GM12873 (cell line): ENCODE measurements at regions not wholly inside any gene's neighbourhood (a gene's known extent, or its start where the extent isn't known, plus 50 kb on each side); places are given as distances from the start of the nearest gene placed in this dataset.

Source experiments
- TF ChIP-seq, protein P1 (sequence below): IDR thresholded peaks from 2 replicates; pipeline ENCODE4 v1.5.1; 2012; ENCODE audit warnings: low read depth, mild to moderate bottlenecking, moderate library complexity, low read length, control low read depth; ENCODE audit not compliant: insufficient read depth; ENCODE audit errors: missing control alignments

DNA sequence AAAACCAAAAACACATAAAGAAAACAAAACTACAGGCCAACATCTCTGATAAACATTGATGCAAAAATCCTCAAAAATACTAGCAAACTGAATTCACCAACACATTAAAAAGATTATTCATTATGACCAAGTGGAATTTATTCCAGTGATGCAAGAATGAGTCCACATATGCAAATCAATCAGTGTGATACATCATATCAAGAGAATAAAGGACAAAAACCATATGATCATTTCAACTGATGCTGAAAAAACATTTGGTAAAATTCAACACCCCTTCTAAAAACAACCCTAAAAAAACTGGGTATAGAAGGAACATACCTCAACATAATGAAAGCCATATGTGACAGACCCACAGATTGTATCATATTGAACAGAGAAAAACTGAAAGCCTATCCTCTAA lies 265.6 kb upstream of the DCBLD2 start:
- TF ChIP-seq, protein P1, sequence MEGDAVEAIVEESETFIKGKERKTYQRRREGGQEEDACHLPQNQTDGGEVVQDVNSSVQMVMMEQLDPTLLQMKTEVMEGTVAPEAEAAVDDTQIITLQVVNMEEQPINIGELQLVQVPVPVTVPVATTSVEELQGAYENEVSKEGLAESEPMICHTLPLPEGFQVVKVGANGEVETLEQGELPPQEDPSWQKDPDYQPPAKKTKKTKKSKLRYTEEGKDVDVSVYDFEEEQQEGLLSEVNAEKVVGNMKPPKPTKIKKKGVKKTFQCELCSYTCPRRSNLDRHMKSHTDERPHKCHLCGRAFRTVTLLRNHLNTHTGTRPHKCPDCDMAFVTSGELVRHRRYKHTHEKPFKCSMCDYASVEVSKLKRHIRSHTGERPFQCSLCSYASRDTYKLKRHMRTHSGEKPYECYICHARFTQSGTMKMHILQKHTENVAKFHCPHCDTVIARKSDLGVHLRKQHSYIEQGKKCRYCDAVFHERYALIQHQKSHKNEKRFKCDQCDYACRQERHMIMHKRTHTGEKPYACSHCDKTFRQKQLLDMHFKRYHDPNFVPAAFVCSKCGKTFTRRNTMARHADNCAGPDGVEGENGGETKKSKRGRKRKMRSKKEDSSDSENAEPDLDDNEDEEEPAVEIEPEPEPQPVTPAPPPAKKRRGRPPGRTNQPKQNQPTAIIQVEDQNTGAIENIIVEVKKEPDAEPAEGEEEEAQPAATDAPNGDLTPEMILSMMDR, result no peak

DNA sequence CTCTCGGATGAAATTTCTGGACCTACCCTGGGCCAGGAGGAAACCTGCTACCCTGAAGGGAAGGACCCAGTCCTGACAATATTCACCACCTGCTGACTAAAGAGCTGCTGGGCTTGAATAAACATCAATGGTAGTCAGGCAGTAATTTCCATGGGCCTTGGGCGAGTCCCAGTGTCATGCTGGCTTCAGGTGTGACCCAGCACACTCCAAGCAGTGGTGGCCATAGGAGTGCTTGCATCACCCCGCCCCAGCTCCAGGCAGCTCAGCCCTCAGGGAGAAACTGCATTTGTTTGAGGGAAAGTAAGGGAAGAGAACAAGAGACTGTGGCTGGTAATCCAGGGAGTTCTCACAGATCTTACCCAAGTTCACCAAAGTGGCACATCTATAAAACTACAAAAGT lies 261.8 kb upstream of the DCBLD2 start:
- TF ChIP-seq, protein P1, result no peak

DNA sequence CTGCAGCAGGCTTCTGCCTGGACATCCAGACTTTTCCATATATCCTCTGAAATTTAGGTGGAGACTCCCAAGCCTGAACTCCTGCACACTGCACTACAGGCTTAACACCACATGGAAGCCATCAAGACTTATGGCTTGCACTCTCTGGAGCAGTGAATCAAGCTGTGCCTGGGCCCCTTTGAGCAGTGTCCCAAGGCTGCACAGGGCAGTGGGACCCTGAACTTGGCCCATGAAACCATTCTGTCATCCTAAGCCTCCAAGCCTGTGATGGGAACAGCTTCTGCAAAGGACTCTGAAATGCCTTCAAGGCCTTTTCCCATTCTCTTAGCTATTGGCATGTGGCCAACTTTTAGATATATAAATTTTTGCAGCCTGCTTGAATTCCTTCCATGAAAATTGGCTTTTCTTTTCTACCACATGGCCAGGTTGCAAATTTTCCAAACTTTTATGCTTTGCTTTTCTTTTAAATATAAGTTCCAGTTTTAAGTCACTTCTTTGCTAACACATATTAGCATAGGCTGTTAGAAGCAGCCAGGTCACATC lies 257.8 kb upstream of the DCBLD2 start:
- TF ChIP-seq, protein P1, result no peak

DNA sequence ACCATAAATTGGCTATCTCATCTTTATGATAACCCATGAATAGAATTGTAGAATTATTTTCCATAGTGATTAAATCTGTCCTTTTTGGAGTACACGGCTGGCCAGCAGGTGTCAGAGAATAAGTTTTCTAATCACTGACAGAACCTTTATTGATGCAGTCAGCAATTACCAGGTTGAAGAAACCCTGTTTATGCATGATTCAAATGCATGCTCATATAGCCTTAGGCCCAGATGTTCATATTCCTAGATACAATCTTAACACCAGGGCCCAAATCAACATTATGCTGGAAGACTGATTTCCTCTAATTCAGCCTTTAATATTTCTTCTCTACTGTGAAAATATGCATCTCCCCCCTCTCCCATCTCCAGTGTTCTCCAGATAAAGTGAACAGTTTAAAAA lies 243.5 kb upstream of the DCBLD2 start:
- TF ChIP-seq, protein P1, result no peak

DNA sequence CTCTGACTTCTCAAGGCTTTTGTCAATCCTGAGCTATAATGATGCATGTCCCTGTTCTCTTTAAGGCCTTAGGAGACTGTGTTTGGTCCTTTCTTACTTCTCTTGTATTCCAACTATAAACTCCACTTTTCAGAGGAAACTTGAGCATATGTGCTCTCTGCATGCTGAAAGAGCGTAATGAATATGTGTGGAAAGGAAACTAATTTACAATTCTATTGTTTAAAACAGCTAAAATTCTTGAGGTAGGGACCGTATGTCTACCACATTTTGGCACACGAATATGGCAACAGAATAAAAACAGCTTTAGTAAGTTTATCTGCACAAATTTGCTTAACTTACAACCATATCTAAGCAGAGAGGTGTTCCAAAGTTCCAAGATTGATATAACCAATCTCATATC lies 242.0 kb upstream of the DCBLD2 start:
- TF ChIP-seq, protein P1, result no peak

DNA sequence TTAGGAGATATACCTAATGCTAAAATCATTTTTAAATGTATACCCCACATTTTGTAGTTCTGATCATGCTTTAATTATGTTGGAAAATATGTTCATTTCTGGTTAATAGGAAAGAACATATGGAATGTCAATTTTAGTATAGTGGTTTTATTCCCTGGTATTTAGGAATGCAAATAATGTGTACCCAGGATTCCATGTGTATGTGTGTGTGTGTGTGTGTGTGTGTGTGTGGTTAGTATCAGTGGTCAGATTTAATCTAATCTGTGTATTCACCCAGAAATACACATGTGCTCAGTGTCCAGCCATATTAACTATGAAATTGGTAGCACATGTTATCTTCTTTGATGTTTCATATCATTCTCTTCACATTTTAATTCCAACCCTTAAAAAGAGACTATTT lies 233.5 kb upstream of the DCBLD2 start:
- TF ChIP-seq, protein P1, result no peak

DNA sequence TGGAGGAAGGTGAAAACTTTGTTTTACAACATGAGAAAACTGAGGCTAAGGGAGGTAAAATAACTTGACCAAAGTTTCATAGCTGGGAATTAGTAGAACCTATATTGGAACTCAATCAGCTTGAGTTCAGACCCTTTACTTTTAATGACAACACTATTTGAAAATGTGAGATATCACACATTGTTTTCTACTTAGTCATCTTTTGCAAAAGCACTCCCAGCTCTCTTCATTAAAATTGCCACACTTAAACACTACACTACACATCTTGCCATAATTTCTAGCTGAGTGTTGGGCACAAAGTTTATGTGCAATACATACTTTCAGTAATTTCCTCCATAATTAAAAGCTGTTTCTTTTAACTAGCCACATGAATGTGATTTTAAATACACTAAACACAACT lies 230.4 kb upstream of the DCBLD2 start:
- TF ChIP-seq, protein P1, result no peak
